Sciatic nerve (tissue), 2 donors: ENCODE measurements at regions not wholly inside any gene's neighbourhood (a gene's known extent, or its start where the extent isn't known, plus 50 kb on each side); places are given as distances from the start of the nearest gene placed in this dataset.

Source experiments
- ATAC-seq: fragments of 200-7000 bp; cut with Tn5 transposase; one replicate; pipeline ENCODE4 v1.9.1; 2020; ENCODE audit warnings: mild to moderate bottlenecking, moderate library complexity
- DNase-seq: peaks from one replicate; pipeline ENCODE4 v3.0.0-alpha.2; 2020; ENCODE audit warnings: low spot score
- intact Hi-C: fragments of 100-400 bp; cut with DNase I; formaldehyde crosslinking; loops from one replicate; pipeline ENCODE4 v1.14.2; 2022
- donor health status: DM: no; HTN: no; CAD: no.
- donor health status: DM: no; HTN: no; CAD: no.

- intact Hi-C loops: no loop called here
- ATAC-seq (no peak), DNase-seq (no peak)
Observed at GRCh38 chr6:165096209-165096608, 213.2 kb downstream of the C6orf118 start.

GRCh38 chr6:165092881-165093595 lies 216.4 kb downstream of the C6orf118 start:
- intact Hi-C loops: no loop called here
- ATAC-seq (no peak), DNase-seq (no peak)

DNA sequence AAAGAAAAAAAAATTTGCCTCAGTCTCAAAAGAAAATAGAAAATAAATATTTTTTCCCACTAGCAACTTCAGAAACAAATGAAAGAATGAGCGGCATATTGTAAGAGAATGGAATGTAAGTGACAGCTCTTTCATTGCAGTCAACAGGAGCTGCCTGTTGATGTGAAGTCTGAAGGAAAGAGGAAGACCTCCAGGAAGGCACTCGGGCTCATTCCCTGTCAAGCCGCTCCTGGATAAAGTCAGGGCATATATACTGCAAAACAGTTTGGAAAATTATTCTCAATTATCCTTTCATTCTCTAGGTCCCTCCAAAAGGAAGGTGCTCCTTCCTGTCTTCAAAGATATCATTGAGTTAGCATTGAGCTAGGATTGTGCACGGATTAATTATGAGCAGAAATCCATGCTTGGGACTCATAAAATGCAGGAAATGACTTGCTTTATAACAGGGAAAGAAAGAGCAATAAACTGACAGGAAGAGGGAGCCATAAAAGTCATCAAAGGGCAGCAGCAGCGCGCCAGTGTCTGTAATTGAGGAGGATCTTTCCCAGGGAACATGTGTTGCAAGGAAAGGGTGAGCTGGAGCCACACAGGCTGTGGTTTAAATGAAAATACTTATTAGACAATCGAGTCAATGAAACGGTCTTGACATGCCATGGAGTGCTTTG lies 218.2 kb downstream of the C6orf118 start:
- intact Hi-C loops: no loop called here
- no peak for ATAC-seq
- no peak for DNase-seq

GRCh38 chr6:165090242-165090641 lies 219.2 kb downstream of the C6orf118 start:
- DNase-seq: no peak
- ATAC-seq: no peak
- intact Hi-C loops: no loop called here

DNA sequence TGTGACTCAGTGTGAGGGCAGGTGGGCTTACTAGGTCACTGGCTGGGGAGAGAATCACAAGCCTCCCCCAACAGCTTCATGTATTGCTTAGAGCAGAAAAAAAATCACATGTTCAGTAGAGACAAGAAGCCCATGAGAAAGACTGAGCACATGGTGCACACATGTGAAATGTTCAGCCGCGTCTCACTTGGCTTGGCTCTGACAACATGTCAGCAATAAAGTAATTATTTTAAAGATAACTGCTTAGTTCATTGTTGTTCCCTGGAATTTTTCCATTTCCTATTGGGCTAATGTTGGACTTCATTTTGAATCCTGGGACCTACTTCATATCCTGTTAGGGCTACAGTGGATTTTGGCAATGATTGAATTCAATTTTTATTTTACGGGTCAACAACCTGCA lies 222.6 kb downstream of the C6orf118 start:
- no peak for DNase-seq
- intact Hi-C loops: no loop called here
- ATAC-seq: no peak

DNA sequence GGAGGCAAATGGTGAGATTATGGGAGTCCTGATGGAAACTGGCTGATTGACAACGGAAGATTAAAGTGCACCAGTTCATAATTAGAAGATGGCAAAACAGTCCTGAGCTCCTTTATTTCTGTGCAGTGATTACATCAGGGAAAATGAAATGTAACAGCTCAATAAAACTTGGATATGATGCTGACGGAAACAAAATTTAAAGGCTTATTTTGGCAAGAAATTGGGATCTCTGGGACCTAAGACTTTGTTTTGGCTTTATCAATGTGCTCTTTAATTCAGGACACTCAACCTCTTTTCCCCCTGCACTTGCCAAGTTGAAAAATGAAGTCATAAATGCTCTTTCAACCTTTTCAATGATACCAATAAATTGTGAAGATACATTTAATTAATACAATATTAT lies 226.8 kb downstream of the C6orf118 start:
- intact Hi-C loops: no loop called here
- ATAC-seq (no peak), DNase-seq (no peak)

DNA sequence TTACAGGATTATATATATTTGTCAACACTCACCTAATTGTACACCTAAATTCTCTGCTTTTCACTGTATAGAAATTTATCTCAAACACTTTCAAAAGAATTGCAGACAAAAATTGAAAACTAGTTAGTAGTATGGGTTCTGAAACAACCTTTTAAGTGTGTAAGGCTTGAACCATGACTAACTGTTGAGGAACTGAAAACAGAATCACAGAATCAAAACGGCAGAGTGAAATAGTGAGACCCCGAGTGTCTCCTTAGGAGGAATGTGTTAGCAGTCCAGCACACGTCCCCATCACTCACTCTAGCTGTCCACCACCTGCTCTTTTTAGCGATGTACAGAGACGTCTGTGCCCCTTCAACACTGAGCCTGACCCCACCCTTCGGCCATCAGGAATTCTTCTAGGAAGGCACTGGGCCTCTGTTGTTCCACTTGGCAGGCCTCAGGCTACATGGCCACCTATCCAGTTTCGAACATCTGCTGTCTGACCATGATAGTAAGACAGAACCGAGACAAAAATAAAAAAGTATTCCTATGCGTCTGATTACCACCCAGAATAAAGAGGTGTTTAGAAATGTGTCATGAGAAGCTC lies 227.4 kb downstream of the C6orf118 start:
- intact Hi-C loops: no loop called here
- DNase-seq (no peak), ATAC-seq (no peak)

GRCh38 chr6:165077876-165078275 lies 231.5 kb downstream of the C6orf118 start:
- intact Hi-C loops: no loop called here
- DNase-seq (no peak), ATAC-seq (no peak)

DNA sequence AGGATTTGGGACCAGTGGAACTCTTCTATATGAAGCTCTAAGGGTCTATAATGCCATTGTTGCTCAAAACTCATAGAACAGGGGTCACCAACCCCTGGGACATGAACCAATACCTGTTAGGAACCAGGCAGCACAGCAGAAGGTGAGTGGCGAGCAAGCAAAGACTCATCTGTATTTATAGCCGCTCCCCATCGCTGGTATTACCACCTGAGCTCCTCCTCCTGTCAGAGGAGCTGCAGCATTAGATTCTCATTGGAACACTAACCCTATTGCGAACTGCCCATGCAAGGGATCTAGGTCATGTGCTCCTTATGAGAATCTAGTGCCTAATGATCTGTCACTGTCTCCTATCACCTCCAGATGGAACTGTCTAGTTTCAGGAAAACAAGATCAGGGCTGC lies 237.5 kb downstream of the C6orf118 start:
- ATAC-seq (no peak), DNase-seq (no peak)

DNA sequence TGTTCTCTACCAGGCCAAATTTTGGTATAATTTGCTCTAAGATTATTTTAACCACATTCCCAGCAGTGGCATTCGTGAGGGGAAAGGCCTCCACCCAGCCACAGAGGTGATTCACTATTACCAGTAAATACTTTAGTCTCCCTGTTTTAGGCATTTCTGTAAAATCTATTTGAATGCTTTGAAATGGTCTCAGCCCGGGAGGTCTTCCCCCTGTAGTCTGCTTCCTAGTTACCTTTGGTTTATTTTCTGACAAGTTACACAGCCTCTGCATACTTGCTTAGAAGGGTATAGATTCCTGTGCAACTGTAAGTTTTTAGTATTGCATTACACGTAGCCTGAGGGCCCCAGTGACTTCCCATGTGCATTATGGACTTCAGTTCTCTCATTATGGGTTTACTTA lies 248.7 kb downstream of the C6orf118 start:
- ATAC-seq: no peak
- intact Hi-C loops: no loop called here

More for the DNA sequence above, 237.5 kb downstream of the C6orf118 start:
- intact Hi-C loops: no loop called here

GRCh38 chr6:165059032-165059431 lies 250.4 kb downstream of the C6orf118 start:
- ATAC-seq (no peak), DNase-seq (no peak)
- intact Hi-C loops: no loop called here

More for the DNA sequence above, 248.7 kb downstream of the C6orf118 start:
- DNase-seq: no peak

- intact Hi-C loops: no loop called here
- DNase-seq (no peak), ATAC-seq (no peak)
Observed at GRCh38 chr6:165056292-165056691, 253.1 kb downstream of the C6orf118 start.

DNA sequence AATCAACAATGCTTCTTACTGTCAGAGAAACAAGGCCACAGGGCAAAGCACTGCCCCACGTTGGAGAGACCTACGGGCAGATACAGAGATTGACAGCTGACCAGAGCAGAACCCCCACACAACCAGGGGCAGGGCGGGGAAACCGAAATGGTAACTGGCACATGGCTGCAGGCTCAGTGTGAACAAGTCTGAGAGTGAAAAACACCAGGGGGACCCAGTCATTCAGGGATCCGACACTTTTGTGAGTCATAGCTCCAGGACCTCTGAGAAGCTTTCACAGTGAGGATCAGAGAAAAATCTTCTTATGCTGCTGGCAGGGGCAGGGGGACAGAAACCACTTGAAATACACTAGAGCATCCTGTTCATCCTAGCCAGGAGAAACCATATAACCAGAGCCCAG lies 254.2 kb downstream of the C6orf118 start:
- intact Hi-C loops: no loop called here
- DNase-seq (no peak), ATAC-seq (no peak)

DNA sequence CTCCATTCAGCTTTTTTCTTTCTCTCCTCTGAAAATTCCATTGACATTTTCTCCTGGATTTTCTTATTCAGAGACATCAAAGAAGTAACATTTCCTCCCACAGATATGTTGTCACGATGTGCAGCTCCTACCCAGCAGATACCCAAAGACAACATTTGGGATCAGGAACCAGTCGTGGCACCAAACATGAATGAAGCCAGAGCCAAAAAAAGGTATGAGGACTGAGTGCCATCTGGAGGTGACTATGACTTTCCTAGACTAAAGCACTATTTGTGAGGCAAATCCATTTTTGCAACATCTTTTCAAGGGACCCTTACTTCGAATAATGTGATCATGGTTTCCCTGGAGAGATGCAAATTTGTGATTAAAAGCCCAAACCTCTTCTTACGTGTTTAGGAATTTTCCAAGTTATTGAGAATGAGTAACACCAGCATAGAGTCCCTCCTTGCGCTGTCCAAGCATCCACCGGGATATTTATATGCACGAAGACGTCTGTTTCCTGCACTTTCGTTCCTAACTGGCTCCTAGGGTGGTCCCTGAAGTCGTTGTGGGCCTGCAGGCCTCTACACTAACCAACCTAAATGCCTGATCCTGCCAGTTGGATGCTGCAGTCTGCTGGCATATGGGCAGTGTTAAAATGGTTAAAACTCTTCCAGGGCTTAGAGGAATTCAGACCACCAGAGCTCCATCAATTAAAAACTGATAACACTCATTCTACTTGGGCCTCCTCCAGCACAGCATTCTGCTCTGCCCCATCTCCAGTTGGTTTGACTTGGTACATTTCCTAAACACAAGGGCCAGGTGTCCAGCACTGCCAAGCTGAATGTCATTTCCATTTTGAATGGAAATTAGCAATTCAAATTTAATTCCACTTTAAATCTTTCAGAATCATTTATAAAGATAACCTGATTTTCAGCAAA lies 256.6 kb downstream of the C6orf118 start:
- no peak for ATAC-seq
- no peak for DNase-seq
- intact Hi-C loops: no loop called here

GRCh38 chr6:165049362-165049761 lies 260.0 kb downstream of the C6orf118 start:
- DNase-seq: peak; percentile 67
- intact Hi-C loops: no loop called here
- no peak for ATAC-seq

DNA sequence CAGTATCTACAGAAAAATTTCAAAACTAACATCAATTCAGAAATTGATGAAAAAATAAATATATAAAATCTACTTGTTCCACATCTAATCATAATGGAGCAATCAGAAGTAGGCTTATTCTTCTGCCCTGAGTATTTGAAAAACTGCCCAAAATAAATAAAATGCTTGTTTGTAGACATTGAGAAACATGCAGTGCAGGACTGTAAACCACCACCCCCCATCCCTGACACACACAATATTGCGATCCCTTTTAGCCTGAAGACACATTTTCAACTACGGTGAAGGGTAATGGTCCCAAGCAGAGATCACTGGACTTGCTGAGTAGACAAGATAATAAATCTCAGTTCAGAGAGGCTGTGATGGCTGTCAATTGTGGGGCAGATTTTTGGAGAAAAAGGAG lies 261.5 kb downstream of the C6orf118 start:
- intact Hi-C loops: no loop called here
- no peak for ATAC-seq
- no peak for DNase-seq

DNA sequence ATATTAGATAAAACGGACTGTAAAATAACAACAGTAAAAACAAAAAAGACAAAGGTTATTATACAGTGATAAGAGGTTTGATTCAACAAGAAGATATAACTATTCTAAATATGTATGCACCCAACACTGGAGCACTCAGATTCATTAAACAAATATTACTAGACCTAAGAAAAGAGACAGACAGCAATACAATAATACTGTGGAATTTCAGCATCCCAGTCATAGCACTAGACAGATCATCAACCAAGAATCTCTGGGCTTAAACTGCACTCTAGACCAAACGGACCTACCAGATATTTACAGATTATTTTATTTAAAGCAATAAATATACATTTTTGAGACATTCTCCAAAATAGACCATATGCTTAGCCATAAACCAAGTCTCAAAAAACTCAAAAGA lies 263.8 kb downstream of the C6orf118 start:
- no peak for DNase-seq
- no peak for ATAC-seq
- intact Hi-C loops: no loop called here

DNA sequence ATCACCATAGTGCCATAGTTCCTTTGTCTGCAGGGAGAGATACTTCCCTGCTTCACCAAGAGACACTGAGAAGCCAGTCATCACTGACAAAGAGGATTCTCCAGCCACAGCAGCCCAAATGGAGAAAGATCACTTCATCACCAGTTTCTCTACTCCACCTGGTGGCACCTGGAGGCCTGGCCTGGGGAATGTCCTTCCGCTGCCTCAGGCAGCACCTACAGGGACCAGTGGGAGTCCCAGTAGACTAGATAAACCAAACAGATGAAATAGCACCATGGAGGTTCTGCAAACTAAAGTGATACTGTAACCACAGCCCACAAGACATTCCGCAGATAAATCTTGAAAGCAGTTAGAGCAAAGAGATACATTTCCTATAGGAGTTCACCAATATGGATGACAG lies 266.5 kb downstream of the C6orf118 start:
- intact Hi-C loops: no loop called here
- ATAC-seq (no peak), DNase-seq (no peak)

DNA sequence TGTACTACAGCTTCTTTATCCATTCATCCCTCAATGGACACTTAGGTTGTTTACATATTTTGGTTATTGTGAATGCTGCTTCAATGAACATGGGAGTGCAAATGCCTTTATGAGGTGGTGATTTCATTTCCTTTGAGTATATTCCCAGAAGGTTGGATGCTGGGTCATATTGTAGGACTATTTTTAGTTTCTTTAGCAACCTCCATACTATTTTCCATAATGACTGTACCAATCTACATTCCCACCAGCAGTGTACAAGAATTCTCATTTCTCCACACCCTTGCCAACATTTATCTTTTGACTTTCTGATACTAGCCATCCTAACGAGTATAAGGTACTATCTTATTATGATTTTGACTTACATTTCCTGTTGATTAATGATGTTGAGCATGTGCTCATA lies 269.0 kb downstream of the C6orf118 start:
- DNase-seq: no peak
- ATAC-seq: no peak
- intact Hi-C loops: no loop called here
